HG02571 (cell line): ENCODE measurements at regions not wholly inside any gene's neighbourhood (a gene's known extent, or its start where the extent isn't known, plus 50 kb on each side); places are given as distances from the start of the nearest gene placed in this dataset.

Source experiments
- ATAC-seq: cut with Tn5 transposase; IDR thresholded peaks from one replicate; pipeline ENCODE4 v1.9.1; 2021; ENCODE audit warnings: mild to moderate bottlenecking, moderate library complexity; ENCODE audit not compliant: unreplicated experiment

DNA sequence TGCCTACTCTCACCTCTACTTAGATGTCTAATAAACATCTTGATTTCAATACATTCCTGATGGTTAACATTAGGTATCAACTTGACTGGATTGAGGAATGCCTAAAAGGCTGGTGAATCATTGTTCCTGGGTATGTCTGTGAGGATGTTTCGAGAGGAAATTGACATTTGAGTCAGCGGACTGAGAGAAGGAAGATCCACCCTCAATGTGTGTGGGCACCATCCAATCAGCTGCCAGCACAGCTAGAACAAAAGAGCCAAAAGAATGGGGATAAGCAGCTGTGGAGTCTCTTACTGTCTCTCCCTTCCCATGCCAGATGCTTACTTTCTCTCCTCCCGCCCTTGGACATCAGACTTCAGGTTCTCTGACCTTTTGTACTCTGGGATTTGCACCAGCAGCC is 128.6 kb upstream of the HS3ST5 start:
- ATAC-seq: no peak

DNA sequence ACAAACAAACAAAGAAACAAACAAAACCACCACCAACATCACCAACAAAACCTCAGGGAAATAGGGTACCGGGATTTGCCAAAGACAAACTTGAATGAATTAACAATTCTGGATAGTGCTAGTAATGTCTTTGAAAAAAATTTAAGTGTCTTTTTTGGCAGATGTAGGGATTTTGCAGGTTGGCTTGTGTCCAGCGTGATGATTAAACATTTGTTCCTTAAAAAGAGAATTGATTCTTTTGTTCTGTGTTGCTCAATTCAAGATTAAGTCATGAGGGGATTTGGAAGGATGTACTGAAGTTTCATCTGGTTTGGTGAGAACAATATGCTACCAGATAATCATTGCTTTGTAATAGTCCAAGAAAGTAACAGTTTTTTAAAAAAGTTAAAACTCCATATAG is 125.1 kb upstream of the HS3ST5 start:
- ATAC-seq: no peak

GRCh38 chr6:114465511-114465910 is 122.7 kb upstream of the HS3ST5 start:
- ATAC-seq: no peak

DNA sequence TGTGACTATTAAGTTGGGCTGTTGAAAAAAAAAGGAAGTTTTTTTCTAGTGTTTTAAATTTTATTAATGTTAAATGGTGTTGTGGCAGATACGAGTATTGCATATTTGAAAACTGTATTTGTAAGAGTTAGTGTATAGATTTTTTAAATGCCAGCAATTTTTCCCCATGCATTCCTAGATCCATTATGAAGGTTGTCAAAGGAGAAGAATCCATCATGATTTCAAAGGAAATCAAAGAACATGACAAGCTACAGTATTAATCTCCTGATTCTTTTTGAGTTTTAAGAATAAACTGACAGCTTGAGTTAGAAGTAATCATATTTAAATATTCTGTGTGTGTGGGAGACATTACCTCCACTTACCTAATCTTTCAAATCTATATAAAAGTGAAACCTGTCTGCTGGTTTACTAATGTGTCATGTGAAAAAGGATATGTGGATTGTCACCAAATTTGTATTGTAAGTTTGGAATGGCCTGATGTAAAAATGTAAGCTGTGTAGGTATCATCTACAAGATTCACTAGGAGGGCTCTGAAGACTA is 111.0 kb upstream of the HS3ST5 start:
- no peak for ATAC-seq

DNA sequence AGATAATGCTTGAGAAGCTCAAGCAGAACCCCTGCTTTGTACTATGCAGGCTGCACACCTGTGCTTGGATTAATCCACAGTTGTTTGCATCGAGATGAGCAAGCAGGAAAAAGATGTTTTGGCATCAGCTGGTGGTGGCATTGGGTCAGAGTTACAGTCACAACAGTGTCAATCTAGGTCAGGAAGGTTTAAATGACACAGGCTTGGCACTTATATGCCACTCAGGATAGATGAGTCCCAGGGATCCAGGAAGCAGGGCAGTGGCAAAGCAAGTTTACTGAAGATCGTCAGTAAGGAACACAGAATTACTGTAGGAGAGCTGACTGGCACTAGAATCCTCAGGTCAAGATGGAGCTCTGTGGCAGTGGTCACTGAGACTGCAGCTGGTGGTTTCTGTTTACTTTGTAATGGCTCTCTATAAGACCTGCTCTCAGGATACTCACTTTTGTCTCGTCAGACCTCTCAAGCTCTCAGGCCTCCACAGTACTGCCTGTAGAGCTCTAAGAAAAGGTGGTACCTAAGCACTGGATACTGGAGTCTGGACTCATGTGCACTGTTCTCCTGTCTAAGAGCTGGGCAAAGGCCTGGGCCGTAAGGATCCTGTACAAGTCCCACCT is 110.1 kb upstream of the HS3ST5 start:
- no peak for ATAC-seq

DNA sequence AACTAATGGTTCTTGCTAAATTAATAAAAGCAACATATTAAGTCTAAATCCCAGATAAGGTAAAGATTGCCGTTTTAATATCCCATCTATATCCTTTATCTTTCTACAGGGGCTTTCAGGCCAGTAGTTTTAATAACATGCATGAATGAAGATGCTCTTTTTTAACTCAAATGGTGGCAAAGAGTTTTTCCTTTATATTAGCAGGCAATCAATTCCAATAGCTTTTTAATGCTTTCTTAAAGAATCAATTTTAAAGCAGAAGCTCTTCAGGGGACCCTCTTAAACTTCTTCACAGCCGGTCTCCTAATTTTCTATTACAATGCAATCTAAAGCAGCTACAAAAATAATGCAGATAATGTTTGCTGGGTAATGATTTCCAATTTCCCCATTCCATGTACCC is 107.8 kb upstream of the HS3ST5 start:
- ATAC-seq: no peak

GRCh38 chr6:114449659-114450058 is 106.8 kb upstream of the HS3ST5 start:
- no peak for ATAC-seq

- no peak for ATAC-seq
These were observed 103.5 kb upstream of the HS3ST5 start for GRCh38 chr6:114446342-114446741.

DNA sequence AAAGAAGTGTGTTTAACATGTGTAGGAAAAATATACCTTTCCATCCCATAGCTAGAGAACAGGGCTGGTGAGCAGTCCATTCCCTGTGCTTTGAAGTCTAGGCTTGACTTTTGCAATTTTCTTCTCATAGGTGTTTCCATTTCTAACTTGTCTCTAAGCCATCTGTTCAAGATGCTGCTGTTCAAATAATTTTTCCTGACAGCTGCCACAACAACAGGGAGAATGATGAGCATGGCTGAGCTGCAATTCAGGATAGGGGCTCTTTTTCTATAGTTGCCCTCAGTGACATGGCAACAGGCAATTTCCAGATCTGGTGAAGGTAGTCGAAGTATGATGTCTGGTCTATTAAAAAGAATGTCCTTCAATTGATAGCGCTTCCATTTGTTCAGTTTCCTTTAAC is 103.0 kb upstream of the HS3ST5 start:
- no peak for ATAC-seq

- no peak for ATAC-seq
These were observed 96.6 kb upstream of the HS3ST5 start for GRCh38 chr6:114439411-114439810.

DNA sequence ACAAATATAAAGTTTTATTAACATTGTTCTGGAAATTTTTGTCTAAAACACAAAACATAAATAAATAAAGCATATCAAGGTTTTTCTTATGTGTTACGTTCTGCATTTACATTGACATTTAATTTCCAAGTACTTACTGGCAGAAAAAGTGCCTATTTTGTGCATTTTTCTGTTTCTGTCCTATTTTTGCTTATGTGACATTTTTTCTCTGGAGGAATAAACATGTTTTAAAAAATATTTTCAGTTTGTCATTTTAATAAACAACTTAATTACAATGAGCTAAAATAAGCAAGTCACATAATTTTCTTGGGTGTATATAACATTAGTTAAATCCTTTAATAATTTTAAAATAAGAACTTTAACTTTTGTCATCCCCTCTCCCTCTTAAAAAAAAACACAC is 94.4 kb upstream of the HS3ST5 start:
- no peak for ATAC-seq

DNA sequence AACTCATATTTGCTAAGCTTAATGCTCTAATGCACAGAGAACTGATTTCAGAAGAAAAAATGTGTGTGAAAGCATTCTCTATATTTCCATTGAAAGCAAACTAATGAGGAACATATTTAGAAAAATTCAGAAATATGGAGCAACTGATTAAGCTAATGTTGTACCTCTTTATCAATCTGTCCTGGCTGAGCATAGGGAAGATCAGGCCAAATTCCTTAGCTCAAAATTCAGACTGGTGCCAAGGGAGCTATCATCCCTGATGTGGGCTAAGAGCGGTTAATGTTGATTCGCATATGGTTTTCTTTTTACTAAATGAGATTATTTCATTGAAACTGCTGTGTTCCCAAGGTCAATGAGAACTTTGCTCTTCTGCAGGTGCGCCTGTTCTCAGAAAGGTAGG is 93.9 kb upstream of the HS3ST5 start:
- no peak for ATAC-seq

- ATAC-seq: no peak
These were observed 93.2 kb upstream of the HS3ST5 start for GRCh38 chr6:114435985-114436384.

GRCh38 chr6:114432400-114432799 is 89.6 kb upstream of the HS3ST5 start:
- no peak for ATAC-seq

GRCh38 chr6:114431641-114432040 is 88.8 kb upstream of the HS3ST5 start:
- no peak for ATAC-seq

DNA sequence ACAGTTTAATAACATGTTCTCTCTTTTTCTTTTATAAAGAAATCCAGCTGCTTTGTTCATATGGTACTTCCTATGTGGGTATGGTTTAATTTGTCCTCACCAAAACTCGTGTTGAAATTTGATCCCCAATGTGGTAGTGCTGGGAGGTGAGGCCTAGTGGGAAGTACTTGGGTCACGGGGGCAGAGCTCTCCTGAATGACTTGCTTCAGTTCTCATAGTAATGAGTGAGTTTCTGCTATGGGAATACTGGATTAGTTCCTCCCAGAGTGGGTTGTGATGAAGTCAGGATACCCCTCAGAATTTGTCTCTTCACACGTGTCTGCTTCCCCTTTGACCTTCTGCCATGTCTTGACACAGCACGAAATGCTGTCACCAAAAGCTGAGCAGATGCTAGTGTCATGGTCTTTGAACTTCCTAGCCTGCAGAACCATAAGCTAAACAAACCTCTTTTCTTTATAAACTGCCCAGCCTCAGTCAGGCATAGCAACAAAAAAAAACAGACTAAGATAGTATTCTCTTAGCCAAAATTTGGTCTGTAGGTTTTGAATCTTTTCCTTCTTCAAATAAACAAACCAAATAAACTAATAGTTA is 87.8 kb upstream of the HS3ST5 start:
- ATAC-seq: no peak

DNA sequence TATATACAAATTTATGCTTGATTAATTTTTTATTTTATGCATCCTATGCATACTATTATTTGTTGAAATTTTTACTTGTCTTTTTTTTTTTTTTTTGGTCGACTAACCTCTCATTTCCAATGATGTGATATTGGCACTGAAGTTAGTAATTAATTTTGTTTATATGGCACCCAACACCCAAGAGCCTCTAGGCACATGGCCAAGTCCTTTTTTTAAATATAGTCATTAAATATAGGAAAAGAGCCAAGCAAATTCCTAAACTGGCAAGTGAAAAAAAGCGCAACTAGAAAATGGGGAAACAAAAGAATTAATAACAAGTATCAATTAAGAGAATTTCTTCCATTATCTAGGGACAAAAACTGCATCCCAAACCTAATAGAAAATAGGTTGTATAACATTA is 85.5 kb upstream of the HS3ST5 start:
- ATAC-seq: no peak

DNA sequence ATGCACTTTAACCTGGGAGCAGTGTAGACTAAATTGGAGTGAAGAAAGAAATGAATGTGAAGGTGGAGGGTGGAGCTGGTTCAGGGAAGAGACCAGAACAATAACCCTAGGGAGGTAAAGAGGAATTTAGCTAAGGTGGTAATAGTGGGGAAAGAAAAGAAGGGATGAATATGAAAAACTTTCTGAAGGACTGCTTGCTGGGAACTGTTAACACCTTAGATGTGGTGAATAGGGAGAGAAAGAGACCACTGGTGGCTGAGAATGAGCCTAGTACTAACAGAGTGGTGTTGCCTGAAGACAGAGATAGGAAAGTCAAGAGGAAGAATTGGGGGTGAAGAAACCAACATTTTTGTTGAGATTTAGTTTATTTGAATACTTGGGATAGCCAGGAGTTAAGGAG is 78.4 kb upstream of the HS3ST5 start:
- ATAC-seq: no peak

DNA sequence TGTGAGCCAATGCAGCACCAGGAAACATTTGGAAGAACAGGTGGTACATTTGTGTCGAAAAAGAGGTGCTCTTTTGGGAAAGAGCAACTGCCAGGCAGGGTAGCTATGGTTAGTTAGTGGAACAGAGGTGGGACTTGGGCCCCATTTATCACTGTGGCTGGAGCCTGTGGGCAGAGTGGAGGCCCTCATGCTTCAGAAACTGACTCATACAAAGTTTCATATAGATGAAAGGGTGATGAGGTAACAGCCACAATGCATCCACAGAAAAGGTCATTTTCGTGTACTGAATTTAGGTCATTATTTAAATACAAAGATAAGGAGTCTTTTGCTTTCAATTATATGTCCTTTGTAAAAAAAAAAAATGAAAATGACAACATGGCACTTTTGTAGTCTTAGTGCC is 76.4 kb upstream of the HS3ST5 start:
- ATAC-seq: peak; percentile 97

- ATAC-seq: no peak
These were observed 75.6 kb upstream of the HS3ST5 start for GRCh38 chr6:114418304-114418972.

- ATAC-seq: no peak
These were observed 64.7 kb upstream of the HS3ST5 start for GRCh38 chr6:114407426-114408035.
